WTC11 (cell line): ENCODE measurements at regions not wholly inside any gene's neighbourhood (a gene's known extent, or its start where the extent isn't known, plus 50 kb on each side); places are given as distances from the start of the nearest gene placed in this dataset.

Experiments used
- ATAC-seq: fragments of 200-7000 bp; cut with Tn5 transposase; 2 replicates; pipeline ENCODE4 v1.10.0; 2021; ENCODE audit warnings: mild to moderate bottlenecking, moderate library complexity
- CTCF ChIA-PET: fragments of 300-600 bp; sonication (Branson Sonifier 250); formaldehyde crosslinking; loops from one replicate; lab custom pipeline; 2021; ENCODE audit warnings: antibody characterized with exemption; lab: Charles Lee
- POLR2A ChIA-PET: fragments of 350-600 bp; sonication (Branson Sonifier 250); formaldehyde crosslinking; loops from one replicate; lab custom pipeline; 2021; ENCODE audit warnings: antibody characterized with exemption; lab: Charles Lee
- DNase-seq: peaks from one replicate; pipeline ENCODE4 v3.0.0; 2021; ENCODE audit warnings: low spot score
- H3K27ac Mint-ChIP-seq: 2 replicates; pipeline ENCODE4 v1.8.0; 2021; ENCODE audit warnings: mixed read lengths
- H3K27me3 Mint-ChIP-seq: 2 replicates; pipeline ENCODE4 v1.8.0; 2021; ENCODE audit warnings: low read depth, mild to moderate bottlenecking, moderate library complexity, mixed read lengths
- H3K36me3 Mint-ChIP-seq: 2 replicates; pipeline ENCODE4 v1.8.0; 2021; ENCODE audit warnings: mixed read lengths
- H3K4me1 Mint-ChIP-seq: 2 replicates; pipeline ENCODE4 v1.8.0; 2022; ENCODE audit warnings: mixed read lengths
- H3K4me3 Mint-ChIP-seq: 2 replicates; pipeline ENCODE4 v1.8.0; 2021; ENCODE audit warnings: mild to moderate bottlenecking, moderate library complexity, mixed read lengths
- H3K9me3 Mint-ChIP-seq: 2 replicates; pipeline ENCODE4 v1.8.0; 2021; ENCODE audit warnings: mixed read lengths
- AFF4 ChIP-seq: sonication (generic); formaldehyde crosslinking; IDR thresholded peaks from 2 replicates; pipeline ENCODE4 v1.8.1; 2023; ENCODE audit warnings: mild to moderate bottlenecking, missing genetic modification reagents, borderline replicate concordance
- E2F1 ChIP-seq: sonication (generic); formaldehyde crosslinking; IDR thresholded peaks from 2 replicates; pipeline ENCODE4 v1.8.0; 2022; ENCODE audit warnings: mild to moderate bottlenecking, missing genetic modification reagents
- E2F4 ChIP-seq: sonication (generic); formaldehyde crosslinking; IDR thresholded peaks from 2 replicates; pipeline ENCODE4 v1.8.1; 2022; ENCODE audit warnings: low read depth, mild to moderate bottlenecking, moderate library complexity, missing genetic modification reagents, borderline replicate concordance
- ESRRA ChIP-seq: sonication (generic); formaldehyde crosslinking; IDR thresholded peaks from 2 replicates; pipeline ENCODE4 v1.8.1; 2022; ENCODE audit warnings: mild to moderate bottlenecking, missing genetic modification reagents, borderline replicate concordance
- MXD4 ChIP-seq: fragments of 250-450 bp; sonication (Bioruptor Pico); IDR thresholded peaks from 2 replicates; pipeline ENCODE4 v1.8.0; 2021; ENCODE audit warnings: mild to moderate bottlenecking, moderate library complexity, borderline replicate concordance
- NFE2L1 ChIP-seq: sonication (generic); formaldehyde crosslinking; IDR thresholded peaks from 2 replicates; pipeline ENCODE4 v1.8.1; 2023; ENCODE audit warnings: missing genetic modification reagents
- NR2C2 ChIP-seq: sonication (generic); formaldehyde crosslinking; IDR thresholded peaks from 2 replicates; pipeline ENCODE4 v1.8.0; 2022; ENCODE audit warnings: mild to moderate bottlenecking, missing genetic modification reagents
- NR3C1 ChIP-seq: sonication (generic); formaldehyde crosslinking; conservative IDR thresholded peaks from 2 replicates; pipeline ENCODE4 v1.8.1; 2023; ENCODE audit warnings: low read depth, mild to moderate bottlenecking, missing genetic modification reagents
- PRRX2 ChIP-seq: fragments of 250-450 bp; sonication (Bioruptor Pico); IDR thresholded peaks from 2 replicates; pipeline ENCODE4 v1.8.0; 2021; ENCODE audit warnings: mild to moderate bottlenecking
- RELA ChIP-seq: sonication (generic); formaldehyde crosslinking; IDR thresholded peaks from 2 replicates; pipeline ENCODE4 v1.8.1; 2022; ENCODE audit warnings: missing genetic modification reagents, mild to moderate bottlenecking, borderline replicate concordance
- ZNF396 ChIP-seq: fragments of 250-450 bp; sonication (Bioruptor Pico); IDR thresholded peaks from 2 replicates; pipeline ENCODE4 v1.8.0; 2021; ENCODE audit warnings: mild to moderate bottlenecking, moderate library complexity, borderline replicate concordance
- ZNF671 ChIP-seq: fragments of 250-450 bp; sonication (Bioruptor Pico); IDR thresholded peaks from 2 replicates; pipeline ENCODE4 v1.8.0; 2021; ENCODE audit warnings: mild to moderate bottlenecking
- TF ChIP-seq, protein P1 (sequence below): sonication (generic); formaldehyde crosslinking; IDR thresholded peaks from 2 replicates; pipeline ENCODE4 v1.8.1; 2023; ENCODE audit warnings: mild to moderate bottlenecking, missing genetic modification reagents, moderate library complexity
- TF ChIP-seq, protein P2 (sequence below): fragments of 250-450 bp; sonication (Bioruptor Pico); IDR thresholded peaks from 2 replicates; pipeline ENCODE4 v1.9.0; 2021; ENCODE audit warnings: mild to moderate bottlenecking
- TF ChIP-seq, protein P3 (sequence below): sonication (generic); formaldehyde crosslinking; IDR thresholded peaks from 2 replicates; pipeline ENCODE4 v1.8.0; 2023; ENCODE audit warnings: mild to moderate bottlenecking, missing genetic modification reagents
- TF ChIP-seq, protein P4 (sequence below): sonication (generic); formaldehyde crosslinking; conservative IDR thresholded peaks from 2 replicates; pipeline ENCODE4 v1.8.1; 2022; ENCODE audit warnings: mild to moderate bottlenecking, missing genetic modification reagents

GRCh38 chr16:61005952-61006351 lies 1030.3 kb downstream of the CDH8 start (continued):
- no peak for TF ChIP-seq E2F1 (CRISPR knock-in tag)
- TF ChIP-seq, protein P1, sequence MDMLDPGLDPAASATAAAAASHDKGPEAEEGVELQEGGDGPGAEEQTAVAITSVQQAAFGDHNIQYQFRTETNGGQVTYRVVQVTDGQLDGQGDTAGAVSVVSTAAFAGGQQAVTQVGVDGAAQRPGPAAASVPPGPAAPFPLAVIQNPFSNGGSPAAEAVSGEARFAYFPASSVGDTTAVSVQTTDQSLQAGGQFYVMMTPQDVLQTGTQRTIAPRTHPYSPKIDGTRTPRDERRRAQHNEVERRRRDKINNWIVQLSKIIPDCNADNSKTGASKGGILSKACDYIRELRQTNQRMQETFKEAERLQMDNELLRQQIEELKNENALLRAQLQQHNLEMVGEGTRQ = no peak
- no peak for TF ChIP-seq NR3C1 (CRISPR knock-in tag)
- no peak for TF ChIP-seq ESRRA (CRISPR knock-in tag)
- TF ChIP-seq, protein P2, sequence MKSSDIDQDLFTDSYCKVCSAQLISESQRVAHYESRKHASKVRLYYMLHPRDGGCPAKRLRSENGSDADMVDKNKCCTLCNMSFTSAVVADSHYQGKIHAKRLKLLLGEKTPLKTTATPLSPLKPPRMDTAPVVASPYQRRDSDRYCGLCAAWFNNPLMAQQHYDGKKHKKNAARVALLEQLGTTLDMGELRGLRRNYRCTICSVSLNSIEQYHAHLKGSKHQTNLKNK (CRISPR knock-in tag) = no peak

- ChIA-PET CTCF (no interaction called here), POLR2A (interaction anchor here (0.7 kb wide), 1 partner anchor 1814 kb away, joined by 4 read pairs; no protein-coding TSS in a partner anchor)
- no peak for DNase-seq
- H3K4me3 Mint-ChIP-seq = no peak overlapping the region
- no peak for ATAC-seq
- H3K27ac Mint-ChIP-seq = no peak overlapping the region
- H3K4me1 Mint-ChIP-seq = no peaks in the 10 kb centered on the region
- H3K36me3 Mint-ChIP-seq = no peaks in the 10 kb centered on the region
- no peak for TF ChIP-seq NR2C2 (CRISPR knock-in tag)
- TF ChIP-seq AFF4 (CRISPR knock-in tag) = no peak
- TF ChIP-seq, protein P3, sequence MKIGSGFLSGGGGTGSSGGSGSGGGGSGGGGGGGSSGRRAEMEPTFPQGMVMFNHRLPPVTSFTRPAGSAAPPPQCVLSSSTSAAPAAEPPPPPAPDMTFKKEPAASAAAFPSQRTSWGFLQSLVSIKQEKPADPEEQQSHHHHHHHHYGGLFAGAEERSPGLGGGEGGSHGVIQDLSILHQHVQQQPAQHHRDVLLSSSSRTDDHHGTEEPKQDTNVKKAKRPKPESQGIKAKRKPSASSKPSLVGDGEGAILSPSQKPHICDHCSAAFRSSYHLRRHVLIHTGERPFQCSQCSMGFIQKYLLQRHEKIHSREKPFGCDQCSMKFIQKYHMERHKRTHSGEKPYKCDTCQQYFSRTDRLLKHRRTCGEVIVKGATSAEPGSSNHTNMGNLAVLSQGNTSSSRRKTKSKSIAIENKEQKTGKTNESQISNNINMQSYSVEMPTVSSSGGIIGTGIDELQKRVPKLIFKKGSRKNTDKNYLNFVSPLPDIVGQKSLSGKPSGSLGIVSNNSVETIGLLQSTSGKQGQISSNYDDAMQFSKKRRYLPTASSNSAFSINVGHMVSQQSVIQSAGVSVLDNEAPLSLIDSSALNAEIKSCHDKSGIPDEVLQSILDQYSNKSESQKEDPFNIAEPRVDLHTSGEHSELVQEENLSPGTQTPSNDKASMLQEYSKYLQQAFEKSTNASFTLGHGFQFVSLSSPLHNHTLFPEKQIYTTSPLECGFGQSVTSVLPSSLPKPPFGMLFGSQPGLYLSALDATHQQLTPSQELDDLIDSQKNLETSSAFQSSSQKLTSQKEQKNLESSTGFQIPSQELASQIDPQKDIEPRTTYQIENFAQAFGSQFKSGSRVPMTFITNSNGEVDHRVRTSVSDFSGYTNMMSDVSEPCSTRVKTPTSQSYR (CRISPR knock-in tag) = no peak
- no peak for TF ChIP-seq ZNF671 (CRISPR knock-in tag)
- no peak for TF ChIP-seq E2F4 (CRISPR knock-in tag)
- no peak for TF ChIP-seq MXD4 (CRISPR knock-in tag)
- TF ChIP-seq PRRX2 (CRISPR knock-in tag) = no peak
- no peak for TF ChIP-seq ZNF396 (CRISPR knock-in tag)
- TF ChIP-seq RELA (CRISPR knock-in tag) = no peak
- TF ChIP-seq, protein P4, sequence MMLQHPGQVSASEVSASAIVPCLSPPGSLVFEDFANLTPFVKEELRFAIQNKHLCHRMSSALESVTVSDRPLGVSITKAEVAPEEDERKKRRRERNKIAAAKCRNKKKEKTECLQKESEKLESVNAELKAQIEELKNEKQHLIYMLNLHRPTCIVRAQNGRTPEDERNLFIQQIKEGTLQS = no peak
- TF ChIP-seq NFE2L1 (CRISPR knock-in tag) = no peak
- H3K27me3 Mint-ChIP-seq = no peaks in the 10 kb centered on the region
- H3K9me3 Mint-ChIP-seq = no peaks in the 10 kb centered on the region
Measured at GRCh38 chr16:61002479-61003204, 1033.6 kb downstream of the CDH8 start.
